KMS-11 (cell line): ENCODE measurements at regions not wholly inside any gene's neighbourhood (a gene's known extent, or its start where the extent isn't known, plus 50 kb on each side); places are given as distances from the start of the nearest gene placed in this dataset.

Source experiments
- H2AFZ ChIP-seq: fragments of 200-600 bp; sonication (generic); 2 replicates; pipeline ENCODE4 v1.6.1; 2016; ENCODE audit warnings: antibody characterized with exemption, mixed run types, low read depth
- H3K27ac ChIP-seq: fragments of 200-600 bp; sonication (generic); 2 replicates; pipeline ENCODE4 v1.6.1; 2016; ENCODE audit warnings: mild to moderate bottlenecking, mixed run types
- H3K27me3 ChIP-seq: fragments of 200-600 bp; sonication (generic); 2 replicates; pipeline ENCODE4 v1.6.1; 2017; ENCODE audit warnings: mild to moderate bottlenecking, low read depth, mixed run types, moderate library complexity; ENCODE audit not compliant: insufficient read depth
- H3K36me3 ChIP-seq: fragments of 200-600 bp; sonication (generic); 2 replicates; pipeline ENCODE4 v1.6.1; 2017; ENCODE audit warnings: mild to moderate bottlenecking, mixed run types; ENCODE audit not compliant: insufficient read depth
- H3K4me1 ChIP-seq: fragments of 200-600 bp; sonication (generic); 2 replicates; pipeline ENCODE4 v1.6.1; 2016; ENCODE audit warnings: mild to moderate bottlenecking, low read depth, mixed run types; ENCODE audit not compliant: poor library complexity, severe bottlenecking
- H3K4me2 ChIP-seq: fragments of 200-600 bp; sonication (generic); 2 replicates; pipeline ENCODE4 v1.7.0; 2016; ENCODE audit warnings: mild to moderate bottlenecking, mixed run types
- H3K4me3 ChIP-seq: fragments of 200-600 bp; sonication (generic); IDR thresholded peaks from 2 replicates; pipeline ENCODE4 v1.6.1; 2017; ENCODE audit warnings: low read depth, low read length, mixed read lengths; ENCODE audit not compliant: insufficient read depth
- H3K79me2 ChIP-seq: fragments of 200-600 bp; sonication (generic); 2 replicates; pipeline ENCODE4 v1.6.1; 2016; ENCODE audit warnings: low read depth, mixed run types; ENCODE audit not compliant: insufficient read depth
- H3K9ac ChIP-seq: fragments of 200-600 bp; sonication (generic); 2 replicates; pipeline ENCODE4 v1.6.1; 2016; ENCODE audit warnings: mild to moderate bottlenecking, mixed run types
- H4K20me1 ChIP-seq: fragments of 200-600 bp; sonication (generic); 2 replicates; pipeline ENCODE4 v1.6.1; 2016; ENCODE audit warnings: mild to moderate bottlenecking, mixed run types; ENCODE audit not compliant: insufficient read depth
- CTCF ChIP-seq: fragments of 200-600 bp; sonication (generic); conservative IDR thresholded peaks from 2 replicates; pipeline ENCODE4 v1.6.1; 2017; ENCODE audit warnings: low read depth, mild to moderate bottlenecking, antibody characterized with exemption, low read length, moderate library complexity, mixed read lengths

DNA sequence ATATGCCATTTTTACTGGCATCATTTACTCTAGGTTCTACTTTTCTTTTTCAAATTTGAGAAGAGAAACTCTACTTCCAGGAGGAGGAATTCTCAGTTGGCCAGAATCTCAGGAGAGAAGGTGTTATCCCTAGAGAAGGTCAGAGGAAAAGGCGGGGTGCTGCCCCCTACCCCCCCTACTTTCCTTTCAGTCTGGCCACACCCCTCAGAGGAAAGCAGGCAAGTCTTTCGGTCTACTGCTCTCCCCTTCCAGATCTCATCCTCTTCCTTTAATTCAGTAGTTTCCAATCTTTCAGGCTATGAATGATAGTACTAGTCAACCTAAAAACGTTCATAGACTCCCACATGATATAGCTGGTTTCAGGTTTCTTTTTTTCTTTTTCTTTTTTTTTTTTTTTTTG, 366.5 kb upstream of the TBL1XR1 start:
- H2AFZ ChIP-seq: no peak overlapping the region

DNA sequence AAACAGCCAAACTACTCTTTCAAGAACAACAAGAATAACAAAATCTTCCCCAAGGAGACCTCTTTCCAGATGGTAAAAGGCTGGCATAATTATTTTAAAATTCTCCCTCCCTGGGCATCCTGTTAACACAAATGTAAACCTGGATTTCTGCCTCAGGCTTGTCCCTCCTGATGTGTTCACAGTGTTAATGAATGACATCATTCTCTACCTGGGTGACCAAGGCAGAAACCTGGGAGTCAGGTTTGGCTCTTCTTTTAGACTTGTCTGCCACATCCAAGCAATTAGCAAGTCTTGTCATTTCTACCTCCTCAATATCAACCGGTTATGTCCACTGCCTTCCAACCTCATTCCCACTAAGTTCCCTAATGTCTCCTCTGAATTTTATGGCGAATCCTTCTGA, 368.7 kb upstream of the TBL1XR1 start:
- no peaks in the 10 kb centered on the region for H3K79me2 ChIP-seq
- H3K9ac ChIP-seq: no peak overlapping the region
- no peaks in the 10 kb centered on the region for H3K27me3 ChIP-seq
- no peak overlapping the region for H3K4me2 ChIP-seq
- no peak overlapping the region for H3K27ac ChIP-seq
- no peak for TF ChIP-seq CTCF
- H3K4me1 ChIP-seq: no peaks in the 10 kb centered on the region
- no peak overlapping the region for H2AFZ ChIP-seq
- H3K36me3 ChIP-seq: no peaks in the 10 kb centered on the region
- no peak overlapping the region for H3K4me3 ChIP-seq
- H4K20me1 ChIP-seq: no peaks in the 10 kb centered on the region

More for the DNA sequence above, 366.5 kb upstream of the TBL1XR1 start:
- H3K27me3 ChIP-seq: no peaks in the 10 kb centered on the region
- TF ChIP-seq CTCF: no peak
- H3K27ac ChIP-seq: no peak overlapping the region
- H3K36me3 ChIP-seq: no peaks in the 10 kb centered on the region
- no peak overlapping the region for H3K4me3 ChIP-seq
- H4K20me1 ChIP-seq: no peaks in the 10 kb centered on the region
- no peaks in the 10 kb centered on the region for H3K79me2 ChIP-seq
- H3K4me2 ChIP-seq: no peak overlapping the region
- no peaks in the 10 kb centered on the region for H3K4me1 ChIP-seq
- no peak overlapping the region for H3K9ac ChIP-seq

- Histone ChIP-seq H3K27me3 (no peaks in the 10 kb centered on the region), H3K79me2 (no peaks in the 10 kb centered on the region), H3K27ac (no peak overlapping the region), H3K4me2 (no peak overlapping the region), H4K20me1 (no peaks in the 10 kb centered on the region), H3K4me3 (no peak overlapping the region), H3K36me3 (no peaks in the 10 kb centered on the region), H2AFZ (no peak overlapping the region), H3K4me1 (no peaks in the 10 kb centered on the region), H3K9ac (no peak overlapping the region)
- TF ChIP-seq CTCF: no peak
Observed at GRCh38 chr3:177567833-177568232, 370.6 kb upstream of the TBL1XR1 start.

DNA sequence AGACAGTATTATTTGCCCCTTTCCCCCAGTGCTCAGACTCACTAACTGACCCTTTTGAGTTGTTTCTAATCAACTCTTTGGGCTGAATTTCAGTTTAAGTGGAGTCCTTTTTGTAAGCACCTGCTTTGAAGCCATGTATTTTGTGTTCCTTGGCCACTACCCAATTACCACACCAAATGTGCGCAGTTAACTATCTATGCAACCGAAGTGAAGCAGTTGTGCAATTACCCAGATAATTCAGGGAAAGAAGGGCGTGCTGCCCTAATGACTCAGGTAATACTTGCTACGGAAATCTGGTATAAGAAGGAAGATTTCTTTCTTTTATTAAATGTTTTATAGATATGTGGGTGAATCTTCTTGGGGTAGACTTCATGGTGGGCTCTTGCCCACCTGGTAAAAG, 371.9 kb upstream of the TBL1XR1 start:
- H3K79me2 ChIP-seq: no peaks in the 10 kb centered on the region
- TF ChIP-seq CTCF: no peak
- H2AFZ ChIP-seq: no peak overlapping the region
- H3K4me3 ChIP-seq: no peak overlapping the region
- H3K4me1 ChIP-seq: no peaks in the 10 kb centered on the region
- H3K27ac ChIP-seq: no peak overlapping the region
- no peaks in the 10 kb centered on the region for H3K27me3 ChIP-seq
- H3K4me2 ChIP-seq: no peak overlapping the region
- H3K36me3 ChIP-seq: no peaks in the 10 kb centered on the region
- no peak overlapping the region for H3K9ac ChIP-seq
- H4K20me1 ChIP-seq: no peaks in the 10 kb centered on the region
